GM21390 (cell line): ENCODE measurements at regions not wholly inside any gene's neighbourhood (a gene's known extent, or its start where the extent isn't known, plus 50 kb on each side); places are given as distances from the start of the nearest gene placed in this dataset.

Experiments
- ATAC-seq: cut with Tn5 transposase; IDR thresholded peaks from one replicate; pipeline ENCODE4 v1.9.1; 2021; ENCODE audit not compliant: unreplicated experiment

DNA sequence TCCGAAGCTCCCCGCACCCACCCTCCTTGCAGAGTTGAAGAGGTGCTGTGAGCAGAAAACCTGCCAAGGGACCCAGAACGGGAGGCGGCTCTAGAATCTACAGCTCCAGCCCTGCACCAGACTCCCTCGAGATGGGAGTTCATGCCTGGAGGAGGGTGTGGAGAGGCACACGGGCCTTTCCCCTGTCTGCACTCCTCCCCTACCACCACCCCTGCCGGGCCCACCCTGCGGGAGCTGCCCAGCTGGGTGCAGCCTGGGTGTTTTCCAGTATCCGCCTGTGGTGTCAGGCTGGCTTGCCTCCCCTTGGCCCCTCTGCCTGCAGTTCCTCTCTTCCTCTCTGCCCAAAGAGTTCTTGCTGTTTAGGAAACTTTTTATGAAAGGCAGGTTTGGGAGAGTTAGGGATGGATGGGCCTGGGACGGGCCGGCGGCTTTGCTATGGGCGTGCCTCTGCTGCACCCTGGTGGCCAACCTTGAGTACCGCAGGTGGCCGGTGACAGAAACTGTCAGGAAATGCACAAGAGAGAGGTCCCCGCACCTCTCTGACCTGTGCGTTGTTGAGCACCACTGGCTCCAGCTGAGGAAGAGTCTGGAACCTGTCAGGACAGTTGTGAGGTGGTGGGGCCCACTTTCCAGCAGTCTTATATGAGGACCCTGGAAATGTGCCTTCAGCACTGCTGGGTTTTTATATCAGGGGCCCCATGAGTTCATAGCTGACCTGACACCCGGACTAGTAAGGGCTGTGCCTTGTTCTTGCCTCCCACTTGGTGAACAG is 354.1 kb downstream of the SEC14L1 start:
- ATAC-seq = peak; percentile 52

DNA sequence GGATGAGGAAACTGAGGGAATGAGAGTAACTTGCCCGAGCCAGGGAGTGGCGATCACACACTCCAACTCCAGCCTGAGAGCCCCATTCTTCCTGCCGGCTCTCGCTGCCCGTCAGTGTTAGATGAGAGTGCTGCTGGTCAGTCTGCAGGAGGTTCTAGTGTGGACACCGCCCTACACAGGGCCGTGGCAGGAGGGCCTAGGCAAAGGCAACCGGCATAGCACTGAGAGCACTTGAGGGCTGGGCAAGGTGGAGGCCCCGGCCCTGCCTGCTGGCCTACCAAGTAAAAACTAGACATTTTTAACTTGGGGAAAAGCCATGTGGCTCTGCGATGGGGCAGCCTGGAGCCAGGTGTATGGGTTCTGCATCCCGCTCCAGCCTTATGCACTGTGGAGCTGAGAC is 354.8 kb downstream of the SEC14L1 start:
- ATAC-seq = no peak

DNA sequence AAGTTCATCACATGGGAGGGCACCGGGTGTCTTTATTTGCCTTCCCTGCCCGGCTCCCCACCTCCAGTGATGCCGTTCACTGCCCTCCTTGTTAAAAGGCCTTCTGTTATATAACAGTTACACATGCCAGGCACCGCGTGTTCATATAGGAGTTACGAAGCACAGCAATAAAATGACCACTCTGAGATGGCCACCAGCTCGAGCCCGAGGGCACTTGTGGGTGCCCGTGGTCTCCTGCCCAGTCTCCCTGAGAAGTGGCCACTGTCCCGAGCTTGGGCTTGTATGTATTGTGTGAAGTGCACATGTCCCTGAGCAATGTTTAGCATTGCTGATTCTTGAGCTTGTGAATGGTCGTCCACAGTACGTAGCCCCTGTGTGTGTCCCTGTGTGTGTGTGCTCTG is 355.6 kb downstream of the SEC14L1 start:
- ATAC-seq = no peak

DNA sequence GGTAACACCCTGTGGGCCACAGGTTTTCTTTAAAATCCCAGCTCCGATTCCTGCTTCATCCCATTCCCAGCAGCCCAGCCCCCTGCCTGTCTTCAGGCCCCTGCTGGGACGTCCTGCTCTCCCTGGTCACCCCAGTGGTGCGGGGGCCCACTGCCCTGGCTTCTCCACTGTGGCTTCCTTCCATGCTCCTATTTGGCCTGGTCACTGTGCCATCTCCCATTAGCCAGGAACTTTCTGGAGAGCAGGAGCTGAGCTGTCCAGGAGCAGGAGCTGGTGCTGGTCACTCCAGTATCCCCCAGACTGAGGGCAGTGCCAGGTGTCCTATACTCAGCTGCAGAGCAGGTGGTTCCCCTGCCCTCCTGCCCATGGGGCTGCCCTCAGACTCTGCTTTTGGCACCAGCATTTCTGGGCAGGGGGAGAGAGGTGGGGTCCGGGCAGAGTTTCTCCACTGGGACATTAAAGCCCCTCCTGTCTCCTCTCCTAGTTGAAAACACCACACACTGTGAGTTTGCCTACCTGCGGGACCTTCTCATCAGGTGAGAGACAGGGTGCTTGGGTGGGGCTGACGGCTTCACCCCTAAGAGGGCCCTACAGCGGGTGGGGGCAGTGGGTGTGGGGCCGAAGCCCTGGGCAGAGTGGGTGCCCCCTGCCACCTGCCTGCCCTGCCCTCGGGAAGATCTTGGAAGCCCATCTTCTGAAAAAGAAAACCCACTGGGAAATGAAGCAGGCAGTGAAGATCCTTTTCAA is 356.2 kb downstream of the SEC14L1 start:
- no peak for ATAC-seq

DNA sequence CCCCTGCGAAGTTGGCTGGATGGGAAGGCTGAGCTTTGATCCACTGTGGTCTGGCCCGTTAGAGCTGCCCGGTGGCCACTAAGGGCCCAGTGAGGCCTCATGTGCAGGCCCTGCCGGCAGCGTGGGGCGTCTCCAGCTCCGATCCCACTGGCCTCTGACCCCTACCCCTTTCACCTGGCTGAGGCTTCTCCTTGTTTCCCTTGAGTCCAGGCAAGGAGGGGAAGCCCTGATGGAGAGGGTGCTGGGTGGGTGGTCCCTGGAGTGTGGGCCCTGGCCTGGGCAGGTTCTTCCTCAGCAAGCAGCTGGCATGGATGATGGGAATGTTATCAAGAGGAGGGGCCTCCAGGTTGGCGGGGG is 356.8 kb downstream of the SEC14L1 start:
- no peak for ATAC-seq

DNA sequence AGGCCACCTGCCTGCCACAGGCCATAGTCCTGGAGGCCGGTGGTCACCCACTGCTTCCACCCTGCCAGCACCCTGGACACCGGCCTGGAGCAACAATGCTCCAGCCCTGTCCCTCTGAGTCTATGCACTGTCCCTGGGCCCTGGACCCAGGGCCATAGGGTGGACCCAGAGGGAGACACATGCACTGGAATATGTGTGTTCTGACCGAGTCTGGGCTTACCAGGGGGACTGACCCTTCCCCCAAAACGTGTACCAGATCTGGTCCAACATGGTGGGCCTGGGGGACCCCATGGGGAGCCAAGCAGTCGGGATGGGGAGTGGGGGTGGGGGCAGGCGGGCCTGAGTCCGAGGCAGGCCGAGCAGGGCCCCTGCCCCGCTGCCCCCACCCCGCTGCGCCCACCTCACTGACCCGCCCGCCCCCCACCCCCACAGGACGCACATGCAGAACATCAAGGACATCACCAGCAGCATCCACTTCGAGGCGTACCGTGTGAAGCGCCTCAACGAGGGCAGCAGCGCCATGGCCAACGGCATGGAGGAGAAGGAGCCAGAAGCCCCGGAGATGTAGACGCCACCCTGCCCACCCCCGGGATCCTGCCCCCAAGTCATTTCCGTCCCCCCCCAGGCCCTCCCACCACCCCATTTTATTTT is 357.4 kb downstream of the SEC14L1 start:
- no peak for ATAC-seq

DNA sequence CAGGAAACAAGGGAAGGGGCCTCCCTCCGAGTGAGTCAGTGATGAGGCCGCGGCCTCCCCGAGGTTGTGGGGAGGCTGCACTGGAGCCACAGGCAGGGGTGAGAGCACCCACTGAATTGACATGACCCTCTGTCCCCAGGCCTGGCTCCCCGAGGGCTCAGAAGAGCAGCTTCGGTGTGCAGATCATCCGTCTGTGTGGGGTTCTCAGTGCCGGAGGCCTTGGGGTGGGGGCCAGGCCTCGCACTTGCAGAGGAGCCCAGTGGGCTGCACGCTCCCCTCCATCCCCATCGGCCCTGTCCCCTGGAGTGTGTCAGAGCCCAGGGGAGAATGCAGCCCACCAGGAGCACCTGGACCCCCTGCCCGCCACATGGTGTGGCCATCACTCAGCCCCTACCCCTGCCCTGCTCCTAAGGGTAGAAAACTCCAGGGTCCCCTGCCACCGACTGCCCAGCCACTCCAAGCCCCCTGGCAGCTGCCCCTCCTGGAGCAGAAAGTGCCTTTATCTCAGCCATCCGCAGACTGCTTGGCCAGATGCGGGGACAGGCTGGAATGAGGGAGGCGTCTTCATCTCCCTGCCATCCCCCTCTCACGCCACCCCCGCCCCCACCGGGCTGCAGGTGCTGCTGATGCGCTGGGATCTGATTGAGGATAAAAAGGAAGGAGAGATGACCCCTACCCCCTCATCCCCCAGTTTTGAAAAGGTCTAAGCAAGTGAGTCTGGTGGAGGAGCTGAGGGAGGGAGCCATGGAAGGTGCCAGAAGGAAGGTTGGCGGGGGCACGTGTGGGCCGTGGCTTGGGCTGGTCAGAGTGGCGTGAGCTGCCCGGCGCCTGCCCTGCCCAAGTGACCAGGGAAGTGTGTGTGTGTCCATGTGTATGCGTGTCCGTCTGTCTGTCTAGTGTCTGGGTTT is 358.3 kb downstream of the SEC14L1 start:
- ATAC-seq = no peak

DNA sequence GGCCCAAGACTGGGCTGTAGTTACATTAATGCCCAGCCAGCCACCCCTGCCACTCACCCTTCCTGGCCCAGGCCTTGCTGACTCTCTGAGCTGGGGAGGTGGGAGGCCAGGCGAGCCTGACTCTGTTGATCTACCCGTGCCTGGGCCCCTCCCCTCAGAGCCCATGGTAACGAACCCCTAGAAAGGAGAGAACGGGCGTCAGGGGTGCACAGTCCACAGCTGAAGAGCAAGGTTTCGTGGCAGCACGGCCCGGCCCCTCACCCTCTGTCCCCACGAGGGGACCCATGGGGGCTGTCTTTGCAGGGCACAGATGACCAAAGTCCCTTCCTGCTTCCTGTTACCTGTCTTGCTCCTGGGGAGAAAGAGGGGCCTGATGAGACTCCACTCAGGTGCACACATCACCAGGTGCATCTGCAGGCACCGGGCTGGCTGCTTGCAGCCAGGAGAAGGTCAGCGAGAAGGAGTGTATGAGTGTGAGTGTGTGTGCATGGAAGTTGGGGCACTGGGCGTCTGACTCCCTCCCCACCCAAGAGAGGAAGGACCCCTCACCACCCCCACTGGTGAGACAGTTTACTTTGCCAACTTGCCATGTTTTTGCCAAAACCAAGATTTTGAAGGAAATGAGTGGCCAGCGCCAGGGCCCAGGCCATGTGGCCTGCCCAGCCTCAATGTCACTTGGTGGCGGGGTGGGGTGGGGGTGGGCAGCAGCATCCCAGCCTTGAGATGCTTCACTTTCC is 359.1 kb downstream of the SEC14L1 start:
- no peak for ATAC-seq

DNA sequence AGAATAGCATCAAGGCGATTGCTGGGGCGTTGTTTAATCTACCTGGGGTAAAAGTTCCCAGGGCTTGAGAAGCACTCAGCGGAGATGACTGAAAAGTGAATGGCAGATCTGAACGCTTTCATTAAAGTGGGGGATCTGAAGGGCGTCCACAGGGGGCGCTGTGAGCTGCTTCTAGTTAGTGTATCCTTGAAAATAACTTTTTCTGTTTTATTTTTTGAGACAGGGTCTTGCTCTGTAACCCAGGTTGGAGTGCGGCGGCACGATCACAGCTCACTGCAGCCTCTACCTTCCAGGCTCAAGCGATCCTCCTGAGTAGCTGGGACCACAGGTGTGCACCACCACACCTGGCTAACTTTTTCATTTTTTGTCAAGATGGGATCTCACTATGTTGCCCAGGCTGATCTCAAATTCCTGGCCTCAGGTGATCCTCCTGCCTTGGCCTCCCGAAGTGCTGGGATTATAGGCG is 360.4 kb downstream of the SEC14L1 start:
- ATAC-seq = no peak

DNA sequence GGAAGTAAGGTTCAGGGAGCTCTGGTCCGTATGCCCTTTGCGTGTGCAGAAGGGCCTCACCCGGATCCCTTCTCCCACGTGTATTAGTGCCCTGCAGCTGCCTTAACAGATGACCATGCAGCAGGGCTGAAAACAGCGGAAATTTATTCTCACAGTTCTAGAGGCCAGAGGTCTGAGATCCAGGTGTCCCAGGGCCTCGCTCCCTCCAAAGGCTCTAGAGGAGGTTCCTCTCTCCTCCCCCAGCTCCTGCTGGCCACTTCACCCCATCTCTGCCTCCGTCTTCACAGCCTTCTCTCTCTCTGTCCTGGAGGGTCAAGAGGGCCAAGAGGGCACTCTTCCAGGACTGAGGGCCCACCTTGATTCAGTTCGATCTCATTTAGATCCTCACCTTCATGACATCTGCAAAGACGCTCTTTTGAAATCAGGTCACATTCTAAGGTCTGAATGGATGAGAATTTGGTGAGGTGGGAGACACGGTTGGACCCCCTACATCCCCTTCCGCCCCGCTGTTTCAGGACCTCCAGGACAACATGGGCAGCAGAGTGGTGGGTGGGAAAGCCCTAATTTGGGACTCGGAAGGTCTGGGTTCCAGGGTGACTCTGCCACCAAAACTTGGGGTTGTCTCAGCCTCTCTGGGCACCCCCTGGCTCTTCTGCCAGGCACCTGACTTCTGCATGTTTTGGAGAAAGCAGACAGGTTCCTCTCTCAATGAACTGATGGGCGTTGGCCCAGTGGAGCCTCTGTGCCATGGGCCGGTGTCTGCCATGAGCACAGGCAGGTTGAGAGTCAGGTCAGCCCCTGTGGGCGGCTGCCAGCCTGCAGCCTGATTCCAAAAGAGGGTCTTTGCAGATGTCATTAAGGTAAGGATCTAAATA is 361.2 kb downstream of the SEC14L1 start:
- no peak for ATAC-seq

DNA sequence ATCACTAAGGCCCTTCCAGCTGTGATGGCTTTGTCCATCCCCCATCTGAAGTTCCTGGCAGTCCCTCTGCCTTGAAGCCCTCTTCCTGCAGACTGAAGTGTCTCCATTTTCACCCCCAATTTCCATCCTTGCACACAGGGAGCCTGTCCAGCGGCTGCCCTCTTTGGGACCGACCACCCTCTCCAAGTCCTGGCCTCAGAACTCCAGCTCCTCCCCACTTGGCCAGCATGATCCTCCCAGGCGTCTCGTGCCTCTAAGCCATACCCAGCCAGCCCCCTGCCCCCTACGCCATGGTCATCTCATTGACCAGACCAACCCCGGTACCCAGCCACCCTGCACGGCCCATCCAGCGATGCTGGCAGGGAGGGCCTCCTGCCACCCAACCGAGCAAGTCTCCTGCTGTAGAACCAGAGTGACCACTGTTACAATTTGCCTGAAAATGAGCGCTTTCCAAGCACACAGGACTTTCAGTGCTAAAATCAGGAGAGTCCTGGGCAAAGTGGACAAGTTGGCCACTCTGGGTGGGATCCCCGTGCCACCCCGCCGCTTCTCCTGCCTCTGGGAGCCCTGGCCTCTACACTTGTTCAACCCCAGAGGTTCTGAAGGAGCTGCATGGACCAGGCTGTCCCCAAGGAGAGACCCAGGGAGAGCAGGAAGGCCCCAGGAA is 362.0 kb downstream of the SEC14L1 start:
- ATAC-seq = no peak

DNA sequence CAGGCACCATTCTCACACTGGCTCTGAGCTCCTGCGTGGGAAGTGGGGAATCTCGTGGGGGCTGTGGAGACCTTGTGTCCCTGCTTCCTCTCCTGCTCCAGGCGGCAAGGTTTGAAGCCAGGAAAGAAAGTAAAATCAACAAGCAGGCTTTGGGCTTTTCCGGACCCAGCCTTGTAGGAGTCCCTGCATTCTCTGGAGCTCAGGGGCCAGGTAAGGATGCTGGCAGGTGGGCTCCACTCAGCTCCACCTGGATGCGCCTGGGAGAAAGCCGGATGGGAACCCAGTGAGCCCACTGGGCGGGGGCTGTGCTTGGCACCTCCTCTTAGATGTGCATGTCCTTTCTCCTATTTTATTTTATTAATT is 362.5 kb downstream of the SEC14L1 start:
- ATAC-seq = no peak

DNA sequence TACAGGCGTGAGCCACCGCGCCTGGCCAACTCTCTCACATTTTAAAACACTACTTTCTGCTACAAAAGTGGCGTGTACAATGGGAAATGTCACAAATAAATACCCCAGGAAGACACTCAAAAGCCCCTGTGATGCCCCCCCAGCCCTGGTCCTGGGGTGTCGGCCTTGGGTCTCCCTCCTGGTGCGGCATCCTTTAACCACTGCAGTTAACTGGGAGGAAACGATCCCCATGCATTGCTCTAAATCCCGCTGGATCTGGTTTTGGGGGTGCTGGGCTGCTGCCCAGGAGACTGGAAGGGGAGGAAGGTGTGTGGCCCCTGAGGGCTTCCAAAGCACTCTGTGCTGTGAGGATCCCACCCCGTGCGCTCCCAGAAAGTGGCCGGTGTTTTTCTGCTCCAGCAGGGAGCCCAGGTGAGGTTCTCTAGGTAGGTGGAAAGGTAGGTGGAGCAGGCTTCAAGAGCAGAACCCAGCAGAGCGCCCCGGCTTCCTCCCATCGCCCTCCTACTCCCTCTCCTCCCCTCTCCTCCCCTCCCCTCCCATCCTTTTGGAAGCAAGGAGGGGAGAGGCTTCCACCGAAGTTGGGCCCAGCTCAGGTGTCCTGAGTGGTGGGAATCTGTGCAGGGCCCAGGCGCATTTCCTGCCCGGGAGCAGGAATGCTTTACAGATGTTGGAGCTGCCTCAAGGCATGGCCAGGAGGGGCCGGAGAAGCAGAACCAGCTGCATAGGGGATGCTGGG is 363.3 kb downstream of the SEC14L1 start:
- no peak for ATAC-seq

DNA sequence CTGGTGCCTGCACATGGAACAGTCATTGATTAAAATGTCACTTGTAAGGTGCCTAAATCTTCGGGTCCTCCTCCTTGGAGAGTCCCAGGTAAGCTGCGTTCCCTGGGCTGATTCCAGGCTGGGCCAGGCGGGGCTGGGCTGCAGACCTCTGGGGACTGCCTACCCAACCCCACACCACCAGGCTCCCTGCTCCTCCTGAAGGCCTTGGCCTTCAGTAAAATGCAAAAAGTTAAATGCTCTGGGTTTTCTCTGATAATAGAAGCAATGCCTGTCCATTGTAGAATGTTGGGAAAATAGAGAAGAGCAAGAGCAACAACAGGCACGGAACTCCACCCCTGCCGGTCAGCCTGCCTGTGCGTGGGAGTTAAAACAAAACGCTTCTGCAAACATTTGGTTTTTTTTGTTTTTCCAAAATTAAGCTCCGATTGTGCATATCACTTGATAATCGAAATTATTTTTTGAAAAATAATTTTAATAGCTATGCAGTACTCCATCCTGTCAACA is 363.9 kb downstream of the SEC14L1 start:
- no peak for ATAC-seq

DNA sequence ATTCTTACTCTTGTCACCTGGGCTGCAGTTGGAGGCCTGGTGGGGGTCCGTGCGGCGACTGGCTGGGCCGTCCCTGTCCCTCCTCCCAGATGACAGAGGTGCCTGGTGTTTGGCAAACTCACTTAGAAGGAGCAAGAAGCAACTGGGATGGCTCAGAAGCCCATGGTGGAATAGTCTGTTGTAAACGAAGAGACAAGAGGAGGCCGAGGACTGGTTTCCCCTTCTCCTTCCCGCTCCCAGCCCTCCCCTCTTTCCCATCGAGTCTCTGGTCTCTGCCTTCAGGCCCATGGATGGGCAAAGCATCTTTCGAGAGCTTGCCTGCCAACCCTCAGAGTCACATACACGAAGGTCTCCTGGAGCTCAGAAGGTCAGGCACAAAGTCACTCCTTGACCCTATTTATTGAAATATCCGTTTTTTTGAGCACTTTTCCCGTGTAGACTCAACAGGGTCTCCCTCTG is 364.4 kb downstream of the SEC14L1 start:
- ATAC-seq = no peak

DNA sequence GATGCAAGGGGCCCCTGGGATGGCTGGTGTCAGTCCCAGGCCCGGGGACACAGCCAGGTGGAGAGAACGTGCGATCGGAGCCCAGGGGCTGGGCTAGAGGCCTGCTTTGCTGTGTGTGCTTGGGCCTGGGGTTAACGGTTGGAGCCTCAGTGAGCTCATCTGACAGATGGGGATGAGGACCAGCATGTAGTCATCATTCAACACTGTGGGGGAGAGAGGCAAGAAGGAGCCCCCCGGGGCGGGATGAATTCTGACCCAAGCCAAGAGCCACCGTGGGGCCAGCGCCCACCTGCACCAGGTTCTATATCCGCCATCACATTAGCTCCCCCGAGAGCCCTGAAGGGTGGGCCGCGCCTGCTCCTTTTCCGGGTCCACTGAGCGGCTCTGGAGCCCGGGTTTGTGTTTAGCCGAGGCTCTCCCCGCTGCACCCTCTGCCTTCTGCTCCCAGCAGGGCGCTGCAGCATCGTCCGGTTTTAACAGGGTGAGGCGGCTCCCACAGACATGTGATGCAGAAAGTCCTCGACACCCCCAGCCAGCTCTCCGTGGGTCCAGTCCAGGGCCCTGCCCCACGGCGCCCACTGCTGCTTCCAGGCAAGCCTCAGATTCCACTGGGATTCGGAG is 365.7 kb downstream of the SEC14L1 start:
- ATAC-seq = no peak

DNA sequence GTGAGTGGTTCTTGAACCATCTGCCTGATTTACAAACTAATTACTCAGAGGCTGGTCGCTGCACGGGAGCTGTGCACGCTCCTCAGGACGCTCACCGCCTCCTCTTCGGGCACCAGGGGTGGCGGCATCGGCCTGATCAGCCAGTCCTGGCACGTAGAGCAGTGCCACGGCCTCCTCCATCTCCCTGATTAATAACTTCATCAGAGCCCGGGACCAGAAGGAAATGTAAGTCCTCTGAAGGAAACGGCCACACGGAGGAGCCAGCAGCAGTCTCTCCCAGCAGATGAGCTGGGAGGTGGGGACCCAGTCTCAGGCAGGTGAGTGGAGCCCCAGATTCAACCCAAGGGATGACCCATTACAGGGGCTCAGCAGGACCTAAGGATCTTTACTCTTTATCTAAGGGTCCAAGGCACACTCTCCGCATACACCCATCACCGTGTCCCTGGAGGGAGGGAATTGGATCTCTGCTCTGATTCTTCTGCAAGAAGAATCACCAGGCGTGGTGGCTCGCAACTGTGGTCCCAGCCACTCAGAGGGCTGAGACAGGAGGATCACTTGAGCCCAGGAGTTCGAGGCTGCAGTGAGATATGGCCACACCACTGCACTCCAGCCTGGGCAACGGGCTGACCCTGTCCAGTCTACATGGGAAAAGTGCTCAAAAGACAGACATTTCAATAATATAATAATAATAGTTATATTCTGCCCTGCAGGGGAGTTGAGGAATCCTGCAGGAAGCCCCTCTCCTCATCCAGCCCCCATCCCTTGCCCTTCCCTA is 366.5 kb downstream of the SEC14L1 start:
- ATAC-seq = no peak
